Progenitor cell of endocrine pancreas (in vitro differentiated cells): ENCODE measurements at regions not wholly inside any gene's neighbourhood (a gene's known extent, or its start where the extent isn't known, plus 50 kb on each side); places are given as distances from the start of the nearest gene placed in this dataset.

ENCODE experiments used
- DNase-seq: peaks from one replicate; pipeline ENCODE4 v3.0.0; 2021; ENCODE audit warnings: low spot score; ENCODE audit not compliant: unreplicated experiment
- H3K27ac Mint-ChIP-seq: 2 replicates; pipeline ENCODE4 v1.8.0; 2021; ENCODE audit warnings: mild to moderate bottlenecking, moderate library complexity, mixed read lengths
- H3K27me3 Mint-ChIP-seq: 2 replicates; pipeline ENCODE4 v1.8.0; 2021; ENCODE audit warnings: mixed read lengths
- H3K36me3 Mint-ChIP-seq: 2 replicates; pipeline ENCODE4 v1.8.0; 2022; ENCODE audit warnings: mixed read lengths; ENCODE audit not compliant: insufficient read depth
- H3K4me1 Mint-ChIP-seq: 2 replicates; pipeline ENCODE4 v1.8.0; 2021; ENCODE audit warnings: low read depth, mixed read lengths
- H3K4me3 Mint-ChIP-seq: 2 replicates; pipeline ENCODE4 v1.8.0; 2021; ENCODE audit warnings: low read depth, mild to moderate bottlenecking, moderate library complexity, mixed read lengths
- H3K9me3 Mint-ChIP-seq: 2 replicates; pipeline ENCODE4 v1.8.0; 2021; ENCODE audit warnings: low read depth, mixed read lengths
- TF ChIP-seq, protein P1 (sequence below): fragments of 200-600 bp; sonication (generic); IDR thresholded peaks from one replicate; pipeline ENCODE4 v1.5.0; 2021; ENCODE audit warnings: antibody characterized with exemption, mild to moderate bottlenecking; ENCODE audit not compliant: unreplicated experiment

DNA sequence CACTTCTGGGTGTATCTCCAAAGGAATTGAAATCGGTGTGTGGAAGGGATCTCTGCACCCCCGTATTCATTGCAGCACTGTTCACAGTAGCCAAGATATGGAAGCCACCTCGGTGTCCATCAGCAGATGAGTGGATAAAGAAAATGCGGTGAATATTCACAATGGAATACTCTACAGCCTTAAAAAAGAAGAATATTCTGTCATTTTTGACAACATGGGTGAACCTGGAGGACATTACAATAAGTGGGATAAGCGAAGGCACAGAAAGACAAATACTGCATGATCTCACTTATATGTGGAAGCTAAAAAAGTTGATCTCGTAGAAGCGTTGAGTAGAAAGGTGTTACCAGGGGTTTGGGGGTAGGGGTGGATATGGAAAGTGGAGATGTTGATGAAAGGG is 111.9 kb downstream of the BEGAIN start:
- TF ChIP-seq, protein P1, sequence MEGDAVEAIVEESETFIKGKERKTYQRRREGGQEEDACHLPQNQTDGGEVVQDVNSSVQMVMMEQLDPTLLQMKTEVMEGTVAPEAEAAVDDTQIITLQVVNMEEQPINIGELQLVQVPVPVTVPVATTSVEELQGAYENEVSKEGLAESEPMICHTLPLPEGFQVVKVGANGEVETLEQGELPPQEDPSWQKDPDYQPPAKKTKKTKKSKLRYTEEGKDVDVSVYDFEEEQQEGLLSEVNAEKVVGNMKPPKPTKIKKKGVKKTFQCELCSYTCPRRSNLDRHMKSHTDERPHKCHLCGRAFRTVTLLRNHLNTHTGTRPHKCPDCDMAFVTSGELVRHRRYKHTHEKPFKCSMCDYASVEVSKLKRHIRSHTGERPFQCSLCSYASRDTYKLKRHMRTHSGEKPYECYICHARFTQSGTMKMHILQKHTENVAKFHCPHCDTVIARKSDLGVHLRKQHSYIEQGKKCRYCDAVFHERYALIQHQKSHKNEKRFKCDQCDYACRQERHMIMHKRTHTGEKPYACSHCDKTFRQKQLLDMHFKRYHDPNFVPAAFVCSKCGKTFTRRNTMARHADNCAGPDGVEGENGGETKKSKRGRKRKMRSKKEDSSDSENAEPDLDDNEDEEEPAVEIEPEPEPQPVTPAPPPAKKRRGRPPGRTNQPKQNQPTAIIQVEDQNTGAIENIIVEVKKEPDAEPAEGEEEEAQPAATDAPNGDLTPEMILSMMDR = no peak
- H3K4me3 Mint-ChIP-seq = no peak overlapping the region
- no peaks in the 10 kb centered on the region for H3K4me1 Mint-ChIP-seq
- no peaks in the 10 kb centered on the region for H3K27me3 Mint-ChIP-seq
- H3K27ac Mint-ChIP-seq = no peak overlapping the region
- no peaks in the 10 kb centered on the region for H3K9me3 Mint-ChIP-seq
- no peaks in the 10 kb centered on the region for H3K36me3 Mint-ChIP-seq
- DNase-seq = no peak

DNA sequence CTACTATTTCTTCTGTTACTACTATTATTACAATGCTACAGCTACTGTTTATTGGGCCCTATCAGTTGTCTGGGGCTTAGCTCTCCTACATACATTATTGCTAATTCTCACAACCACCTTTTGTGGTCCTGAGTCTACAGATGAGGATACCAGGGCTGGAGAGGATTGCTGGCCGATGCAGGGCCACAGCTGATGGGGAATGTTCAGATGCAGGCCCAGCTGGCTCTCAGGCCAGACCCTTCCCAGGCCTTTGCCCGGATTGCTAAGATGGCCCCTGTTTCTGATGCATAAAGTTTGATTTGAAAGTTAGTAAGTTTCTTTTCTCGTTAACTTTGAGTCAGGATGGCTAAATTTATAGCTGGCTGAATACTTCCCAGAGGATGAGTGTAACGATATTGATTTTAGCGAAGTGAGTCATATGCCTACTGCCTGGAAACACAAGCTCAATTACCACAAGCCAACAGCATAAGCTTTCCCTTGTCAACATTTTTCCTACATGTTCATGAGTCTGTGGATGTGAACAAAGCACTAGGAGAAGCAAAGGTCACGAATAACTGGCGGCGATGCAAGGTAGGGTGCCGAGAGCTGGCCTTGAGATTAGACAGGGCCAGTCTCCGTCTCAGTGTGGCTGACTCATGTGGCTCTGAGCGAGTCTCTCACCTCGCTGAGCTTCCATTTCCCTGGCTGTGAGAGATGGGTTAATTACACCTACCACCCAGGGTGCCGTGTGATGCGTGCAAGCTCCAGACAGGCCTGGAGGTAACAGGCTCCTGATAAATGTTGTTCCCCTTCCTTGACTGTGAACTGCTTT is 111.0 kb downstream of the BEGAIN start:
- Mint-ChIP-seq H3K27me3 (no peaks in the 10 kb centered on the region), H3K4me1 (no peaks in the 10 kb centered on the region), H3K27ac (peak overlapping the region; percentile 39), H3K36me3 (no peaks in the 10 kb centered on the region), H3K9me3 (no peaks in the 10 kb centered on the region), H3K4me3 (no peak overlapping the region)
- no peak for DNase-seq
- TF ChIP-seq, protein P1 = no peak

DNA sequence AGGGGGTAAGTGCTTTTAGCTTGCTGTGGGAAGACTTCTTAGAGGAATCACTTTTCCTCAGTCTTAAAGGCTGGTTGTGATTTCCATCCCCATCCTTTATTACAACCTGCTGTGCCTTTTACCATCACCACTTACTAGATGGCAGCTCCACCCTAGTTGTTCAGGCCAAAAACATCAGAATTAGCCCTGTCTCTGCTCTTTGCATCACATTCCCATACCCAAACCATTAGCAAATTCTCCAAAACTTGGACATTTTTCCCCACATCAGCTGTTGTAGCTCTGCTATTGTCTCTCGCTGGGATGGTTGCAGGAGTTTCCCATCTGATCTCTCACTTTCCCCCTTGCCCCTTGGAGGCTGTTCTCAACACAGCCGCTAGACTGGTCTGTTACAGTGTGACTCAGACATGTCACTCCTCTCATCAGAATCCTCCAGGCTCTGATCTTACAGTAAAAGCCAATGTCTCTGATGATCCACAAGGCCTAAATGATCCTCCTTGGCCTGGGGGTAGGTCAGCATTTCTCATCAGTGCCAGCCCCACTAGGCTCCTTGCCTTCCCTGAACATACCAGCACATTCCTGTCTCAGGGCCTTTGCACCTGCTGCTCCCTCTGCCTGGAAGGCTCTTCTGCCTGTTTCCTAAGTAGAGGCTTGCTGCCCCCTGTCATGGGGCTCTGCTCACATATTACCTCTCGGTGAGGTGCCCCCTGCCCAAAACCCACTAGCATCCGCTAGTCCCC is 102.5 kb downstream of the BEGAIN start:
- Mint-ChIP-seq H3K27ac (no peak overlapping the region), H3K9me3 (no peaks in the 10 kb centered on the region), H3K27me3 (no peaks in the 10 kb centered on the region), H3K36me3 (no peaks in the 10 kb centered on the region), H3K4me3 (no peak overlapping the region), H3K4me1 (no peaks in the 10 kb centered on the region)
- DNase-seq = no peak
- TF ChIP-seq, protein P1 = no peak

DNA sequence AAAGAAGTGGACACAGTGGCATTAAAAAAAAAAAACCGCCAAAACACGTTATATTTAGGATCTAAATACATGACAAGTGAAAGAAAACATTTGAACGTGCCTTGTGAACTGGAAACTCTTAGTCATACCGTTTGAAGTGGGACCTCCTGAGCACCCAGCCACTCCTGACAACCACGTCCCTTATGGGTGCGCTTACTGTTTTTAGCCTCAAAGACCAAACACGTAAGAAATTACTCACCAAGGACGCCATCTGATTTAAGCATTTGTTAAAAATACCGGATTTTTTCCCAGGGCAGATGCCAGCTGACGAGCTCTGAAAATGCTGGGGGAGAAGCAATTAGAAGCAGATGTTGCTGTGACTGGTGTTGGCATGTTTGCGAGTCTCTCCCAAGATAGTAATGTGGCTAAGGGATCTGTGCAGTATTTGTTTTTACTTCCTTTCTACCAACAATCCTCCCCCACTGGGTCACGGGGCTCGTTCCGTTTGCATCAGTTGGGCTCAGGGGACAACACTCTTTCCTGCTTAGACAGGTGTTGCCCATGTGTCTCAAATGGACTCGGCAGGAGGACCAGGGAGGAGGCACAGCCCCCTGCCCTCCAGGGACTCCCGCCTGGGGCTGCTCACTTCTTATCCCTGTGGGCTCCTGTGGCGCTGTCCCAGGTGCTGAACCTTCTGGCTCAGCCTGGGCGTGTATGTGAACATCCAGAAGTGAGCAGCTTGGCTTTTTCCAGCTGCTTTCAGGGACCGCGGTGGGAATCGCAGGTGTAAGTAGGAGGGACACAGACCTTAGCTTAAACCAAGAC is 101.0 kb downstream of the BEGAIN start:
- Mint-ChIP-seq H3K4me3 (no peak overlapping the region), H3K36me3 (no peaks in the 10 kb centered on the region), H3K27me3 (no peaks in the 10 kb centered on the region), H3K4me1 (no peaks in the 10 kb centered on the region), H3K9me3 (no peaks in the 10 kb centered on the region), H3K27ac (no peak overlapping the region)
- peak; percentile 93 for DNase-seq
- TF ChIP-seq, protein P1 = no peak
